22Rv1 (cell line): ENCODE measurements at regions not wholly inside any gene's neighbourhood (a gene's known extent, or its start where the extent isn't known, plus 50 kb on each side); places are given as distances from the start of the nearest gene placed in this dataset.

Experiments used
- CTCF ChIP-seq: fragments of 450-650 bp; IDR thresholded peaks from 2 replicates; pipeline ENCODE4 v1.5.1; 2017; ENCODE audit warnings: mild to moderate bottlenecking
- ZFX ChIP-seq: fragments of 450-650 bp; IDR thresholded peaks from 2 replicates; pipeline ENCODE4 v1.6.1; 2017; ENCODE audit warnings: antibody characterized with exemption, borderline replicate concordance

- no peak for TF ChIP-seq CTCF
- no peak for TF ChIP-seq ZFX
Observed at GRCh38 chr2:129912066-129912820, 67.2 kb upstream of the RAB6C start.
